ENCODE measurements at regions not wholly inside any gene's neighbourhood (a gene's known extent, or its start where the extent isn't known, plus 50 kb on each side); places are given as distances from the start of the nearest gene placed in this dataset.

GRCh38 chr20:53713328-53714056 lies 119.9 kb upstream of the ZNF217 start:
- no peak for DNase-seq

GRCh38 chr20:53712212-53712977 lies 118.8 kb upstream of the ZNF217 start:
- no peak for DNase-seq

DNA sequence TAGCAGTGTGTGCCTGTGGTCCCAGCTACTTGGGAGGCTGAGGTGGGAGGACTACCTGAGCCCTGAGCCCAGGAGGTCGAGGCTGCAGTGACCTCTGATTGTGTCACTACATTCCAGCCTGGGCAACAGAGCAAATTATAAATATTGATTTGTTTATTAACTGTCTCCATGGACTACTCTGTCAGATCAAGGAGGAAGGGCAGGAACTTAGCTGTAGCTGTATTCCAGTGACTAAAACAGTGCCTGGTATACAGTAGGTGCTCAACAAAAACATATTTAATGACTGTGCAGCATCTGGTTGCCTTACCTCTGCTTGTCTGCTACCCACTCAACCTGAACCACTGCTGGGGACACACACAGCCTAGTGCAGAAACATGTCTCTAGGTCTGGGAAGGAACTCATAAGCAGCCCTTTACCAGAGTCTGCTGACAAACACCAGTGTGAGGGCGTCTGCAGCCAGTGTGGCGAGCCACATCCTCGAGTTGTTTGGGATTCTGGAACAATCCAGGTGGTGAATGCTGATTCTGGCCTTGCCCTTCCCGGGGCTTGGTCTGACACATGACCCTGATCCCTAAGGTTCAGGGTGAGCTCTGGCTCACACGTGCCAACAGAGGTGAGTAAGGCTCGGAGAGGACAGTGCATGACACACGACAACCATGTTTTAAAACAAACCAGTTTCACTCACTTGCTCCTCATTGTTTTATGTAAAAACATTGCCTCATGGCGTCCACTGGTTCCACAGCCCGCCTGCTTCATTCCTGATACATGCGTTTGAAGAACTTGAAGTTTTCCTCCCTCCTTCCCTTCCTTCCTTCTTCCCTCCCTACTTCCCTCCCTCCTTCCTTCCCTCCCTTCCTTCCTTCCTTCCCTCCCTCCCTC lies 117.9 kb upstream of the ZNF217 start:
- DNase-seq: no peak

GRCh38 chr20:53708129-53708968 lies 114.7 kb upstream of the ZNF217 start:
- no peak for DNase-seq

- no peak for DNase-seq
Measured at GRCh38 chr20:53707371-53708055, 113.9 kb upstream of the ZNF217 start.

- DNase-seq: no peak
Measured at GRCh38 chr20:53706466-53707370, 113.1 kb upstream of the ZNF217 start.

DNA sequence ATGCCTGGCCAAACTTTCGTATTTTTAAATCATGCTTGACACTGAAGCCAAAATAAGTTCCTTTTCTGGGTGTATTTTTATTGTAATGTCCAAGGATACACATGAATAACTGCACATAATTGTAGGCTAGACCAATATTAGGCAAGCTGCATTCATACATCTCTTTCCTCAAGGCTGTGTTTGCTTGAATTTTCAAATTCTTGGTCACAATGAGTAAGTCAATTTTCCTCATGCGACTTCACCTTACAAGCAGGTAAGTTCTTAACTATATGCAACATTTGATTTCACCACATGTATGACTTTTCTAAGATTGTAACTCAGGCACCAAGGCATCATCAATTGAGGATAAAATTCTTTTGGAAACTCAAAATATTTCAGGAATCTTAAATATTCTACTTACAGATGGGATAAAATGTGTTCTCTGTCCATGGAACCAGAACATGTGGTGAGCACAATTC lies 112.4 kb upstream of the ZNF217 start:
- DNase-seq: no peak

GRCh38 chr20:53702617-53703016 lies 109.0 kb upstream of the ZNF217 start:
- DNase-seq: no peak

GRCh38 chr20:53699906-53700305 lies 106.3 kb upstream of the ZNF217 start:
- no peak for DNase-seq

DNA sequence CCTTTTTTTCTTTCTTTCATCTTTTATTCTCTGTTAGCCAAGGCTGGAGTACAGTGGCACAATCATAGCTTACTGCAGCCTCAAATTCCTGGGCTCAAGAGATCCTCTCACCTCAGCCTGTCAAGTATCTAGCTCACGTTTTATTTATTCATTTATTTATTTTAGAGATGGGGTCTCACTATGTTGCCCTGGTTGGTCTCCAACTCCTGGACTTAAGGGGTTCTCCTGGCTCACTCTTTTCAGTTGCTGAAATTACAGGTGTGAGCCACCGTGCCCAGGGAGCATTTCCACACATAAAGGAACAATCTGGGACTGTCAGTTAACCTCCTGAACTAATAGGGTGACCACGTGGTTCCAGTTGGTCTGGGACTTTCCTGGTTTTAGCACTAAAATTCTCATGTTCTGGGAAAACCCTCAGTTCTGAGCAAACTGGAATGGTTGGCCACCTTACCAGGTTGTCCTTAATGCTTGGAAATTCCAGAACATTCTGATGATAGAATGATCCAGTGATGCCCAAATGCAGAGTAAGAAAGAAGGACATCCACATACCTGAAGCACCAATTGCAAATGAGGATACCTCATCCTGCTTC lies 105.5 kb upstream of the ZNF217 start:
- no peak for DNase-seq

DNA sequence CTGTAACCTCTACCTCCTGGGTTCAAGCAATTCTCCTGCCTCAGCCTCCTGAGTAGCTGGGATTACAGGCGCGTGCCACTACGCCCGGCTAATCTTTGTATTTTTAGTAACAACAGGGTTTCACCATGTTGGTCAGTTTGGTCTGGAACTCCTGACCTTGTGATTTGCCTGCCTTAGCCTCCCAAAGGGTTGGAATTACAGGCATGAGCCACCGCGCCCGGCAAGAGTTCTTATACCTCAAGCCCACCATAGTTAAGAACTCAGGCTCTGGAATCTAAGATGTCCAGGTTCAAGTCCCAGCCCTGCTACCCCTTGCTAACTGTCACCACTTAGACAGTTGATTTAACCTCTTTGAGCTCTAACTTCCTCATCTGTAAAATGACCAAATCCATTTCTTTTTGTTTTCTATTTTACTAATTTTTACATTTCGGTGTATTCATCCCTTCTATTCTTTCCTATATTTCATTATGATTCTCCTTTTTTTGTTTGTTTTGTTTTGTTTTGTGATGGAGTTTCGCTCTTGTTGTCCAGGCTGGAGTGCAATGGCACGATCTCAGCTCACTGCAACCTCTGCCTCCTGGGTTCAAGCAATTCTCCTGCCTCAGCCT lies 104.8 kb upstream of the ZNF217 start:
- no peak for DNase-seq

DNA sequence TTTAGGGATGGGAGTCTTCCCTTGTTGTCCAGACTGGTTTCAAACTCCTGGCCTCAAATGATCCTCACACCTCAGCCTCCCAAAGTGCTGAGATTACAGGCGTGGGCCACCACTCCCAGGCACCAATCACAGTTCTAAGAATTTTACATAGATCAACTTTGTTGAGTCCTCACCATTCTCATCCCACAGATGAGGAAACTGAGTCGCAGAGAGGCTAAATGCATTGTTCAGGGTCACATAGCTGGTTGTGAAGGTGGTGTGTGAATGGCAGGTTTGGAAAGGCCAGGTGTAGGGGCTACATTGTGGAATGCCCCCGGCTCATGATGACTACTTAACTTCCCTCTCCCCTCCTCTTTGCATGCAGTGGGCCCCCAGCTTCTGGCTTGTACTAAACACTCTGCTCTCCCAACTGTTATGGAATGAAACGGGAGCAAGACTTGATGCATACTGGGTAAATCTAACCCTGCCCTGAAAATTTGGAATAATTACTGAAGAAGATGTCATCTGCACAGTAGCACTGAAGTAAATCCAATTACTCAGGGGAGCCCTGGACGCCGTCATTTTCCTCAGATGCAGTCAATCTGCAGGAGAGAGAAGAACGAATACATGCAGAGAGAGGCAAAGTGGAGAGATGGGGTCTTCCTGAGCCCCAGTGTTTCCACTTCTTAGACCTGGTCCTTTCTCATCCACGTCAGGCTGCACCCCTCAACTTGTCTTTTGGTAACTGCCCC lies 102.3 kb upstream of the ZNF217 start:
- DNase-seq: no peak

DNA sequence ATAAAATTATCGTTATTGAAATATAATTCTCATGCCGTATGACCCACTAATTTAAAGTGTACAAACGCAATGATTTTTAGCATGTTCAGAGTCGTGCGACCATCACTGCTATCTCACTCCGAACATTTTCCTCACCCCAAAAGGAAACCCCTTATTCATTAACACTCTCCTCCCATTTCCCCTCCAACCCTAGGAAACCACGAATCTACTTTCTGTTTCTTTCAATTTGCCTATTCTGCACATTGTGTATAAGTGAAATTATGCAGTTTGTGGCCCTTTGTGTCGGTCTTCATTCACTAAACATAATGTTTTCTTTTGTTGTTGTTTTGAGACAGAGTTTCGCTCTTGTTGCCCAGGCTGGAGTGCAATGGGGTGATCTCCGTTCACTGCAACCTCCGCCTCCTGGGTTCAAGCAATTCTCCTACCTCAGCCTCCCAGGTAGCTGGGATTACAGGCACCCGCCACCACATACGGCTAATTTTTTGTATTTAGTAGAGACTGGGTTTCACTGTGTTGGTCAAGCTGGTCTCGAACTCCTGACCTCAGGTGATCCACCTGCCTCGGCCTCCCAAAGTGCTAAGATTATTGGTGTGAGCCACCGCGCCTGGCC lies 99.7 kb upstream of the ZNF217 start:
- no peak for DNase-seq

DNA sequence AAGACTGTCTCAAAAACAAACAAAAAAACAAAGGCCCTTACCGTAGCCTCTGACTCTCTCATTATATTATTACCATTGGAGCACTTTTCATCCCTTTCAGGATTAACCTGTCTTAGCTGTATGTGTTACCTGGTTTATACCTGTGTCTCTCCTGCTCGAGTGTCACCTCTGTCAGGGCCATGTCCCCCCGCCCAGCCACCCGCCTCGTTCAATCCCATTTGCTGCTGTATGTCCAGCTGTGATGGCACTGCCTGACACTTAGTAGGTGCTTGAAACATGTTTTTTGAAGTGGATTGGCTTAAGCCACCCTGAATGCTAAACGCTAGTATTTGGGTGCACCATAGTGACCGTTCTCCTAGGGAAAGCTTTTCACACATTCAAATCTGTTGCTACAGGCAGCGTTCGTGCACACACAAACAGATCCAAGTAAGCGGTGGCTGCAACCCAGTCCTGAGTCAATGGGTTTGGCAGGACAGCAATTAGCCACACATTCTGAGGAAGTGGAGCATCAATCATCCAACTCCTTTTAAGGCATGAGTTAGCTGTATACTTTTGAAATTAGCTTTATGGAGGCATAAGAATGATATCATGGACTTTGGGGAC lies 98.9 kb upstream of the ZNF217 start:
- DNase-seq: no peak

- DNase-seq: no peak
Measured at GRCh38 chr20:53691811-53692192, 98.2 kb upstream of the ZNF217 start.

DNA sequence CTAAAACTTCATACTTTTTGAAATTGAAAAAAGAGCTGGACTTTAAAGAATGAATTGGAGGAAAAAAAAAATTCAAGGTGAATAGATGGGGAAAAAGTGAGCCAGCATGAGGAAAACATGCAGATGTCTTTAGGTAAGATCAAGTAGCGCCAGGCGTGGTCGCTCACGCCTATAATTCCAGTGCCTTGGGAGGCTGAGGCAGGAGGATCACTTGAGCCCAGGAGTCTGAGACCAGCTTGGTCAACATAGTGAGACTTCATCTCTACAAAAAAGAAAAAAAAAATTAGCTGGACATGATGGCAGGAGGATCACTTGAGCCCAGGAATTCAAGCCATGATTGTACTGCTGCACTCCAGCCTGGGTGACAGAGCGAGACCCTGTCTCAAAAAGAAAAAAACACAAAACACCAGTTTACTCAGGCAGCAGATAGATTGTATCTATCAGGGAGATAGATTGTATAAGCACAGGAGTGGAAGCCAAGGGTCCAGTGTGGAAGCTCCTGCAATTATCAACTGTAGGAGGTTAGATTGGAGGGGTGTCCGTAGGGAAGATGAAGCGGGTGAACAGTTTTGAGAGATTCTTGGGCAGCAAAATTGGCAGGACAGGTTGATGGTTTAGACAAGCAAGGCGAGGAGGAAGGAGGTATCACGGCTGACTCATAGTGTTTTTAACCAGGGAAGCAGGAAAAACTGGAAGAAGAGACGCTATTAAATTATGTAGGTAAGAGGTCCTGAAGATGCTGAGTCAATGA lies 97.6 kb upstream of the ZNF217 start:
- DNase-seq: no peak

- no peak for DNase-seq
Measured at GRCh38 chr20:53688085-53688484, 94.4 kb upstream of the ZNF217 start.

Data from NCI-H1092 (cell line).